NCI-H2171 treated with DMSO at 0.1 percent for 48 hours (cell line): ENCODE measurements at regions not wholly inside any gene's neighbourhood (a gene's known extent, or its start where the extent isn't known, plus 50 kb on each side); places are given as distances from the start of the nearest gene placed in this dataset.
A peak's percentile ranks its signal among the peaks of the same experiment; 100 is the strongest.

Source experiments
- DNase-seq: peaks from one replicate; lab custom pipeline; 2025; lab: John Stamatoyannopoulos, UW

DNA sequence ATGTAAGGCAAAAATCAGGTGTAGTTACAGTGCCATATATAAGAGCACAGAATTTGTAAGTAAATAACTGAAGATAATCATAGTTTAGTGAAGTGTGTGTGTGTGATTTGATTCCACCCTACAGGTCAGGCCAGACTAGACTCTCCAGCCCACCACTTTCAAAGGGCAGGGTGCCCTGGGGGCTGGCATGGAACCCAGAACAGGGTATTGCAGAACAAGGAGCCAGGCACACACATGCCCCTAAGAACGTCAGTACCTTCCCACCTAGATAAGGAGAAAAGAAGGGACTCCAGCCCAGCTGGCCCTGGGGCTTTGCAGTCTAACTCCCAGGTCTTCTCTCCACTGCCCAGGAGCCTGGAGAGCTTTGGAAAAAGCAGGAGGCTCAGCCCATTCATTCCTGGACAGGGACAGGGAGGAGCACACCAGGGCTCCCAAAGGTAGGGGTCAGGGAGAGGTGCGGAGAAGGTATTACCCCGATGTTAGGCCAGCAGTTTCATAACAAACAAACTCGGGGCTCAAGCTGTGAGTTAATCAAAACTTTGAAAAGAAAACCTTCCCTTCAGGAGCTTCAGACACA is 149.7 kb upstream of the VANGL1 start:
- no peak for DNase-seq

- no peak for DNase-seq
These were observed 150.3 kb upstream of the VANGL1 start for GRCh38 chr1:115491298-115492018.

DNA sequence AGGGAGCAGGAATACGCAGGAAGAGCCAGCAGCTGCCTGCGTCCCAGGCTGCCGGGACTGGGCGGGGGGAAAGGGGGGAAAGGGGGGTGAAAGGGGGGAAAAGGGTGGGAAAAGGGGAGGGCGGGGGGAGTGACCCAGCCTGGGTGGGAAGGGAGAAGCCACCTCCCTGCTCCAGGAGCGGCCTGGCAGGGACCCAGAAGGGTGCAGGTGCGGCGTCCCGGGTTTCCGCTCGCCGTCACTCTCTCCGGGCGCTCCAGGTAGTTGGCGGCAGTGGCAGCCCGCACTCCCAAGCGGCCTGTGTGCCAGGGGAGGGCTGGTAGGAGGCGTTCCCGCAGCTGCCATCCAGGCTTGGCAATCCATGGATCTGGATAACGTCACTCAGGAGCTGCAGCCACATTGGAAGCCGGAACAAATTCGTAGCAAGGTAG is 141.0 kb upstream of the NGF start:
- peak; percentile 93 for DNase-seq

DNA sequence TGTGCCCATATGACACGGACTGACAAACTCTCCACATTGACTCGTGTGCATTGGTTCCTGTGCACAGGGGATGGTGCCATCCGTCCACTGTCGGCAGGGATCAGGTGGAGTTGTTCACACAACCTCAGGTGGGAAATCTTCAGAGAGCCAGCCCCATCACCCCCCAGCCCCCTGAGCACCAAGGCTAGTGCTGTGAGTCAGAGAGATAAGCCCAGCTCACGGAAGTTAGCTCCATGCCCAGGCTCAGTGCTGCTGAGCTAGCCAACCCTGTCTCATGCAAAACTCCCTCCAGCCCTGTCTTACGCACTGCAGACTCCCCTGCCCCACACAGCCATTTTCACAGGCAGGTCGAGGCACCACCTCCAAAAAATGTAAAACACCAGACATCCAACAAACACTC is 139.0 kb upstream of the NGF start:
- no peak for DNase-seq

GRCh38 chr1:115476616-115477015 is 138.6 kb upstream of the NGF start:
- DNase-seq: no peak

- peak; percentile 32 for DNase-seq
These were observed 137.9 kb upstream of the NGF start for GRCh38 chr1:115475901-115476300.

- no peak for DNase-seq
These were observed 137.2 kb upstream of the NGF start for GRCh38 chr1:115475252-115475651.

- DNase-seq: no peak
These were observed 136.0 kb upstream of the NGF start for GRCh38 chr1:115473986-115474565.

DNA sequence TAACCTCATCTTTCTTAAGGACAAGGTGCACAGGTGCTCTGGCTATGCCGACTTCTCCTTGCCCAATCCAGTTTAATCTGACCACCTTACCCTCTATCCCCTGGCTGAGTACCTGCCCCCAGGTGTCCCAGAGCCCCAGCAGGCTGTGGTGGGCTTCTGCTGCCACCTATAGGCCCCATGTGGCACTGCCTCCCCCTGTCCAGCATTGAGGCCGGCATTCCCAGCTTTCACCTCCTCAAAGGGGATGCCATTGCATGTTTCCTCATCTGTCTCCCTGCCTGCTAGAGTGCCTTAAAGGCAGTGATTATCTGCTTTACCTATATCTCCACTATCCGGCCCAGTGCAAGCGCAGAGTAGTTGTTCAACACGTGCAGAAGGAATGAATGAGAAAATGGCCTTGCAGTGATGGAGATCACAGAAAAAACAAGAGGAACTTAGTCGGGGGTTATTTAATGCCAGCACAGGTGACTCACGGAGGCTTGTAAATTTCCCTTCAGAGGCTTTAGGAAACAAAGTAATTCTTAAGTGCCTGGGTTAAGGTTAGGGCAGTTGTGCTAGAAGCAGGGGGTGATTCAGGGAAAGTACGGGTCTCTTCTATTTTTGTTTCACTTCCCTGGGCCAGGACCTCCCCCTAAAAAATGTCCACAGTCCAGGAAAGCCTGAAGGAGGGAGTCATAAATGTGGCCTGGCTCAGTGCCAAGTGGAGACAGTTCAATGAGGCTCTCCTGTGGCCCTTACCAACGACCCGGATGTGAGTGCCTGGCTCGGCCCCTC is 131.8 kb upstream of the NGF start:
- peak; percentile 23 for DNase-seq

- DNase-seq: no peak
These were observed 129.7 kb upstream of the NGF start for GRCh38 chr1:115467790-115468189.

- no peak for DNase-seq
These were observed 129.1 kb upstream of the NGF start for GRCh38 chr1:115467196-115467595.

GRCh38 chr1:115466433-115466832 is 128.4 kb upstream of the NGF start:
- DNase-seq: no peak

- DNase-seq: no peak
These were observed 127.8 kb upstream of the NGF start for GRCh38 chr1:115465802-115466363.

- DNase-seq: no peak
These were observed 125.3 kb upstream of the NGF start for GRCh38 chr1:115463347-115463746.

DNA sequence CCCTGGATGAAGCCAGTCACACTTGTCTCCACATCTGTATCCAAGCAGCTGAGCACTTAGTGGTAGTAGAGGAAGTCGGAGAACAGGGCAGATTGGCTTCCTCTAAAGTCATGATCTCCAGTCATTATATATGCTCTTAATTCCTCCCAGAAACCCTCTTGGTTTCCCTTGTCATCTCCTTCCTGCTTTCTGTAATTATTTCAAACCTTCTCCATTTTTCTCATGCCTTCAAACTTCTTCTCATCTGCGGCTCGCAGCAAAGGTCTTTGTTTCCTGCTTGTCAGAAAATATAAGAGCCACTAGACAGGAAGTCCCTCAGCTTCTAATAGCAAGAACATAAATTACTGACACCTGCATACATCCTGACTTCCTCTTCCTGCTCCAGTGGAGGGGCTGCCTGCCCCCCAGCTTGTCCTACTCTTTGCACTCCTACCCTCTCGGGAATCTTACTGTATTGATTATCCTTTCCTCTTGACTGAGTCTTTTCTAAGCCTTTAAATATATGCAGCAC is 124.6 kb upstream of the NGF start:
- no peak for DNase-seq

DNA sequence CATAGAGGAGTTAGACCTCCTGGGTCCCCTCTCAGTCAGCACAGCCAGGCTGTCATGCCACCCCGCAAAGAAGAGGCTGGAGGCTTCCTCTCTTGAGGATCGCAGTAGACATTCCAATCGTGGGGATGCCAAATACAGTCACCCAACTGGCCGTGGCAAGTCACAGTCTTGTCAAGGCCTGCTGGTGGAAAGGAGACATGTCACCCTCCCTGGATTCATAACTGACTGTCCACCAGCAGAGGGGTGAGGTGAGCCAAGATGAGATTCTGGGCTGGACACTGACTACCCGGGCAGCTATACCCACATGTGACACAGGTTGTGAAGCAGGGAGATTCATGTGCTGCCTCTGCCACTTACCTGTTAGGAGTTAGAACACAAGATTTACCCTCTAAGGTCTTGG is 123.5 kb upstream of the NGF start:
- no peak for DNase-seq

GRCh38 chr1:115459161-115459560 is 121.1 kb upstream of the NGF start:
- DNase-seq: no peak

GRCh38 chr1:115458426-115459114 is 120.5 kb upstream of the NGF start:
- peak; percentile 91 for DNase-seq

DNA sequence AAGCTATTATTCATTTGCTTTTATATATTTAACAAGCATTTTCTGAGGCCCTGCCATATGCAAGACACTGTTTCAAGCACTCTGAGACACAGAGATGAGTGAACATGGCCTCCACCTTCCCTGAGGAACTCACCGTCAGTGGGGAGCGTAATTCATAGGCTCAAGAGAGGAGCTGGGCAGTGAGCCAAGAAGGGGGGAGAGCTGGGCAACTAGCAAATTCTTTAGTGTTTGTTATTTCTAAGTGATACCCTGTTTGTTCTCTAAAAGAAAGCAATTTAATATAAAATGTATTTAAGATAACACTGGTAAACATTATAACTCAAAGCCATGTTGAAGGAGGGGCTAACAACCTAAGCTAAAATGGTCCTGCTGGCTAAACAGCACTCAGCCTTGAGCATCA is 119.2 kb upstream of the NGF start:
- DNase-seq: peak; percentile 60

GRCh38 chr1:115456441-115456961 is 118.5 kb upstream of the NGF start:
- no peak for DNase-seq

DNA sequence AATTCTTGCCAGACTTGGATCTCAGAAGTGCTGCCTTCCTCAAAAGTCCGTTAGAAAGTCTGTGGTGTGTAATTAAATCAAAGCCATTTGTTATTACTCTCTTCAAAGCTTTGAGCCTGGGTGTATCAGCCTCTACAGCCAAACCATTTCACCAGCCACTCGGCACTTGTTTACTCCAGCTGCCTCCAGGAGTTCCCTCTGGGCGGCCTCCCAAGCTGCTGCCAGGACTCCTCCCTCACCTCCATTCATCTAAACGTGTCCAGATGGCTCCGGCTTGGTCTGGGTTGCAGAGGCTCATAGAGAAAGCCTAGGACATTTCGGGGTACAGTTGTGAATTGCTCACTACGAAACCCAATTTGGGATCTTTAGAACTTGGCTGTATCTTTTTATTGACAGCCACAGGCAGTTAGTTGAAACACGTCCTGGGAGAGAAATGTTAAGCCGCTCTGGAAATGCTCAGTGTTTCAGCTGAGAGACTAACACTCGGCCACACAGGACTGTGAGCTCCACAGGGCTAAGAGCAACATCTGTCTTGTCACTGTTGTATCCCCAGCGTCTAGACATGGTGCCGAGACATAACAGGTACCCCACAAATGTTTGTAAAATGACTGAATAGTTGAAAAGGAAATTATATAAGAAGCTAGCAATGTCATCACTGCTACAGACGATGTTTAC is 116.9 kb upstream of the NGF start:
- DNase-seq: peak; percentile 91
